Glomerular endothelial cell (primary cell): ENCODE measurements at regions not wholly inside any gene's neighbourhood (a gene's known extent, or its start where the extent isn't known, plus 50 kb on each side); places are given as distances from the start of the nearest gene placed in this dataset.

ENCODE experiments used
- DNase-seq: peaks from one replicate; pipeline ENCODE4 v3.0.0-alpha.2; 2011; ENCODE audit warnings: low read depth, low spot score; ENCODE audit errors: extremely low read depth

- no peak for DNase-seq
These were observed 257.4 kb upstream of the TMTC1 start for GRCh38 chr12:30041096-30041495.

- no peak for DNase-seq
These were observed 247.1 kb upstream of the TMTC1 start for GRCh38 chr12:30030693-30031374.

- DNase-seq = peak; percentile 85
These were observed 243.0 kb upstream of the TMTC1 start for GRCh38 chr12:30026621-30027234.

GRCh38 chr12:30025317-30025716 is 241.6 kb upstream of the TMTC1 start:
- no peak for DNase-seq

GRCh38 chr12:30023186-30023585 is 239.4 kb upstream of the TMTC1 start:
- no peak for DNase-seq

GRCh38 chr12:30021051-30021833 is 237.5 kb upstream of the TMTC1 start:
- no peak for DNase-seq

- DNase-seq = no peak
These were observed 235.8 kb upstream of the TMTC1 start for GRCh38 chr12:30019366-30020140.

GRCh38 chr12:30016540-30017055 is 232.9 kb upstream of the TMTC1 start:
- no peak for DNase-seq

GRCh38 chr12:30015631-30016337 is 232.0 kb upstream of the TMTC1 start:
- no peak for DNase-seq

- no peak for DNase-seq
These were observed 231.2 kb upstream of the TMTC1 start for GRCh38 chr12:30014991-30015390.

GRCh38 chr12:30012816-30013450 is 229.2 kb upstream of the TMTC1 start:
- no peak for DNase-seq

- no peak for DNase-seq
These were observed 226.6 kb upstream of the TMTC1 start for GRCh38 chr12:30010071-30011052.

- no peak for DNase-seq
These were observed 222.3 kb upstream of the TMTC1 start for GRCh38 chr12:30006021-30006420.

GRCh38 chr12:30003321-30003720 is 219.6 kb upstream of the TMTC1 start:
- DNase-seq = no peak

GRCh38 chr12:30002677-30003076 is 218.9 kb upstream of the TMTC1 start:
- DNase-seq = no peak

- DNase-seq = no peak
These were observed 216.7 kb upstream of the TMTC1 start for GRCh38 chr12:30000401-30000800.

GRCh38 chr12:29996993-29997392 is 213.3 kb upstream of the TMTC1 start:
- no peak for DNase-seq

- no peak for DNase-seq
These were observed 208.6 kb upstream of the TMTC1 start for GRCh38 chr12:29992366-29992765.

- no peak for DNase-seq
These were observed 208.2 kb upstream of the TMTC1 start for GRCh38 chr12:29991924-29992323.
